B cell (primary cell): ENCODE measurements at regions not wholly inside any gene's neighbourhood (a gene's known extent, or its start where the extent isn't known, plus 50 kb on each side); places are given as distances from the start of the nearest gene placed in this dataset.

ENCODE experiments used
- ATAC-seq: fragments of 200-7000 bp; cut with Tn5 transposase; one replicate; pipeline ENCODE4 v1.10.0; 2021; ENCODE audit warnings: low read depth, mild to moderate bottlenecking, moderate number of reproducible peaks, moderate library complexity
- CTCF ChIA-PET: fragments of 350-600 bp; sonication (Branson Sonifier 250); formaldehyde crosslinking; loops from one replicate; lab custom pipeline; 2021; ENCODE audit warnings: antibody characterized with exemption, inconsistent platforms; lab: Charles Lee
- POLR2A ChIA-PET: fragments of 350-600 bp; sonication (Branson Sonifier 250); formaldehyde crosslinking; loops from one replicate; lab custom pipeline; 2021; ENCODE audit warnings: antibody characterized with exemption; lab: Charles Lee
- DNase-seq: peaks from one replicate; pipeline ENCODE4 v3.0.0; 2013
- H2AFZ ChIP-seq: 2 replicates; pipeline ENCODE4 v1.6.1; 2012; ENCODE audit warnings: mild to moderate bottlenecking, low read depth, low read length; ENCODE audit not compliant: insufficient read depth, poor library complexity, severe bottlenecking
- H3K27ac ChIP-seq, 2 donors: 1 replicate in 1 of 2; 2 replicates in 1 of 2; pipeline ENCODE4 v1.5.1; 2012 to 2013; ENCODE audit warnings: low read length in 2 of 2, mild to moderate bottlenecking in 2 of 2, moderate library complexity in 1 of 2
- H3K27me3 ChIP-seq, 4 experiments: fragments of 200-600 bp in 1 of 4; sonication (generic) in 1 of 4; replicated peaks in 1 of 4; 1 replicate in 2 of 4; 2 replicates in 2 of 4; pipeline versions ENCODE4 v1.6.1 to v1.7.0; 2013 to 2016; ENCODE audit warnings: low read length in 3 of 4, mild to moderate bottlenecking in 2 of 4, mixed read lengths in 1 of 4, moderate library complexity in 1 of 4; ENCODE audit not compliant: insufficient read depth in 4 of 4, control insufficient read depth in 3 of 4; ENCODE audit errors: control extremely low read depth in 1 of 4
- H3K36me3 ChIP-seq, 2 experiments: replicated peaks in 1 of 2; 1 replicate in 1 of 2; 2 replicates in 1 of 2; pipeline versions ENCODE4 v1.6.1 to v1.7.1; 2013; ENCODE audit warnings: low read length in 1 of 2; ENCODE audit not compliant: insufficient read depth in 2 of 2, control insufficient read depth in 1 of 2; ENCODE audit errors: control extremely low read depth in 1 of 2, extremely low read depth in 1 of 2
- H3K4me1 ChIP-seq, 2 donors: fragments of 200-600 bp in 1 of 2; sonication (generic) in 1 of 2; 1 replicate in 1 of 2; 2 replicates in 1 of 2; pipeline versions ENCODE4 v1.5.1 to v1.6.1; 2013 to 2017; ENCODE audit warnings: low read length in 2 of 2; ENCODE audit not compliant: control insufficient read depth in 2 of 2, insufficient read depth in 2 of 2
- H3K4me2 ChIP-seq: replicated peaks from 2 replicates; pipeline ENCODE3; 2012; ENCODE audit warnings: mild to moderate bottlenecking, low read depth, low read length; ENCODE audit not compliant: poor library complexity, severe bottlenecking
- H3K4me3 ChIP-seq, 5 experiments: fragments of 200-600 bp in 1 of 5; sonication (generic) in 1 of 5; 1 replicate in 3 of 5; 2 replicates in 2 of 5; pipeline versions ENCODE4 v1.5.1 to v1.7.0; 2011 to 2016; ENCODE audit warnings: low read length in 4 of 5, mild to moderate bottlenecking in 4 of 5, low read depth in 2 of 5, control low read depth in 1 of 5, moderate library complexity in 1 of 5; ENCODE audit not compliant: insufficient read depth in 1 of 5; ENCODE audit errors: control extremely low read depth in 1 of 5, extremely low read depth in 1 of 5
- H3K79me2 ChIP-seq: fragments of 200-600 bp; sonication (generic); one replicate; pipeline ENCODE4 v1.6.0; 2016; ENCODE audit warnings: low read length; ENCODE audit not compliant: control insufficient read depth, insufficient read depth
- H3K9ac ChIP-seq: fragments of 200-600 bp; sonication (generic); 2 replicates; pipeline ENCODE4 v1.6.1; 2017; ENCODE audit warnings: mild to moderate bottlenecking, low read length, moderate library complexity
- H3K9me3 ChIP-seq, 3 donors: one replicate each; pipeline versions ENCODE4 v1.6.1 to v1.7.1; 2013; ENCODE audit warnings: low read length in 2 of 3; ENCODE audit not compliant: control insufficient read depth in 2 of 3, insufficient read depth in 1 of 3; ENCODE audit errors: control extremely low read depth in 1 of 3
- H4K20me1 ChIP-seq: 2 replicates; pipeline ENCODE4 v1.6.0; 2012; ENCODE audit warnings: mild to moderate bottlenecking, low read length; ENCODE audit not compliant: insufficient read depth, control insufficient read depth, poor library complexity, severe bottlenecking
- H3K27ac Mint-ChIP-seq: one replicate; pipeline ENCODE4 v1.8.0; 2021; ENCODE audit warnings: mixed read lengths
- H3K27me3 Mint-ChIP-seq: one replicate; pipeline ENCODE4 v1.8.0; 2021; ENCODE audit warnings: mixed read lengths
- H3K4me1 Mint-ChIP-seq: one replicate; pipeline ENCODE4 v1.8.0; 2021; ENCODE audit warnings: mixed read lengths
- H3K4me3 Mint-ChIP-seq: one replicate; pipeline ENCODE4 v1.8.0; 2021; ENCODE audit warnings: mixed read lengths
- H3K9me3 Mint-ChIP-seq: one replicate; pipeline ENCODE4 v1.8.0; 2022; ENCODE audit warnings: mixed read lengths; ENCODE audit not compliant: insufficient read depth
- CTCF ChIP-seq: fragments of 200-600 bp; IDR thresholded peaks from one replicate; pipeline ENCODE4 v1.8.0; 2022; ENCODE audit warnings: antibody characterized with exemption, mild to moderate bottlenecking
- EZH2 ChIP-seq: IDR thresholded peaks from 2 replicates; pipeline ENCODE4 v1.6.1; 2012; ENCODE audit warnings: borderline replicate concordance, low read depth, mild to moderate bottlenecking, moderate library complexity, low read length; ENCODE audit not compliant: insufficient read depth, poor library complexity, severe bottlenecking
- WGBS: methylation state at CpG from one replicate; pipeline ENCODE4 v1.1.5; 2013; ENCODE audit warnings: missing lambda C conversion rate; ENCODE audit not compliant: insufficient coverage; 5-methylcytosine and 5-hydroxymethylcytosine counted together
- intact Hi-C: fragments of 100-400 bp; cut with micrococcal nuclease; formaldehyde crosslinking; loops from one replicate; pipeline ENCODE4 v1.10.0; 2022

DNA sequence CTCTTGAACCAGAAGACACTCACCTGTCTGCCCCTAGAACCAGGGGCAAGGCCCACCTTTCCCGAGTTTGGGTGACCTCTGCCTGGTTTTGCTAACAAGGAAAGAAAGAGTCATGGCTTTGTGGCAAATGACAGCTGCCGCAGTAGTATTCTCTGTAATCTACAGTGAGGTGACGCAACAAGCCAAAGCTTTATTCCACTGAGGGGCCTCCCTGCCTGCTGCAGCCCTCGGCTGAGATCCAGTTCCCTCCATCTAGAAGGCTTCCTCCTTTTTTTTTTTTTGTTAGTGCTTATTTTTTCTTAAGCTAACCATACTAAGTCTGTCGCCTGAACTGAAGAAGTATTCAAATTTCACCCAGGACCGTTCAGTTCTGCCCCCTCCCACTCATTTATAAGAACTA is 142.3 kb upstream of the TMCC3 start:
- 11% methylated on average over 3 of the region's 6 CpGs for WGBS
- DNase-seq (no peak), ATAC-seq (no peak)
- intact Hi-C loops = no loop called here
- peaks cover 56% of the 10 kb centered on the region for H3K79me2 ChIP-seq
- no peaks in the 10 kb centered on the region for H3K27me3 Mint-ChIP-seq
- H3K27ac Mint-ChIP-seq = no peak overlapping the region
- H3K27ac ChIP-seq = peak overlapping the region in 1 of 2 donors; percentile 7
- no peak overlapping the region for H3K4me3 Mint-ChIP-seq
- H3K9me3 ChIP-seq = peaks cover 0 to 5% (median 0%) of the 10 kb centered on the region in 3 donors
- CTCF ChIA-PET = interaction anchor here (0.7 to 1.9 kb wide), 2 partner anchors 25 to 62 kb away, joined by 4 to 6 read pairs; no protein-coding TSS in a partner anchor
- H3K4me1 Mint-ChIP-seq = peaks cover 45% of the 10 kb centered on the region
- TF ChIP-seq EZH2 (no peak), CTCF (no peak)
- H3K36me3 ChIP-seq = peaks cover 0 to 9% of the 10 kb centered on the region in 2 experiments
- POLR2A ChIA-PET = no interaction called here
- H2AFZ ChIP-seq = no peak overlapping the region
- H3K4me3 ChIP-seq = no peak overlapping the region
- peaks cover 37% of the 10 kb centered on the region for H4K20me1 ChIP-seq
- H3K4me1 ChIP-seq = peaks cover 5 to 14% of the 10 kb centered on the region in 2 donors
- no peaks in the 10 kb centered on the region for H3K9me3 Mint-ChIP-seq
- H3K9ac ChIP-seq = no peak overlapping the region
- H3K27me3 ChIP-seq = no peaks in the 10 kb centered on the region
- no peak overlapping the region for H3K4me2 ChIP-seq

DNA sequence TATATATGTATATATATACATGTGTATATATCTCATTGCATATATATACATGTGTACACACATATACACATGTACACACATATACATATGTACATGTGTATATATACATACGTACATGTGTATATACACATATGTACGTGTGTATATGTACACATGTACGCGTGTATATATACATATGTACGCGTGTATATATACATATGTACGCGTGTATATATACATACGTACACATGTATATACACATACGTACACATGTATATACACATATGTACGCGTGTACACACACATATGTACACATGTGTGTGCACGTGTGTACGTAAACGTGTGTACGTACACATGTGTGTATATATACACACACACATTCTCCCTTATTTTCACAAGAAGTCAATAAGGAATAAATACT is 141.6 kb upstream of the TMCC3 start:
- intact Hi-C loops = no loop called here
- Histone ChIP-seq H3K4me1 (peaks cover 5 to 14% of the 10 kb centered on the region in 2 donors), H3K4me3 (no peak overlapping the region), H3K4me2 (no peak overlapping the region), H2AFZ (no peak overlapping the region), H3K36me3 (peaks cover 0 to 9% of the 10 kb centered on the region in 2 experiments), H3K9me3 (peaks cover 0 to 5% (median 0%) of the 10 kb centered on the region in 3 donors), H3K79me2 (peaks cover 58% of the 10 kb centered on the region), H4K20me1 (peaks cover 43% of the 10 kb centered on the region), H3K9ac (no peak overlapping the region), H3K27ac (no peak overlapping the region), H3K27me3 (no peaks in the 10 kb centered on the region)
- no peak for TF ChIP-seq CTCF
- no peak for TF ChIP-seq EZH2
- no peak for DNase-seq
- ChIA-PET POLR2A (no interaction called here), CTCF (no interaction called here)
- no peak overlapping the region for H3K27ac Mint-ChIP-seq
- peaks cover 45% of the 10 kb centered on the region for H3K4me1 Mint-ChIP-seq
- no peaks in the 10 kb centered on the region for H3K27me3 Mint-ChIP-seq
- no peak for ATAC-seq
- H3K4me3 Mint-ChIP-seq = no peak overlapping the region
- 100% methylated on average over 5 of the region's 16 CpGs for WGBS
- peaks cover 4% of the 10 kb centered on the region for H3K9me3 Mint-ChIP-seq
